Suprapubic skin (tissue), 4 donors: ENCODE measurements at regions not wholly inside any gene's neighbourhood (a gene's known extent, or its start where the extent isn't known, plus 50 kb on each side); places are given as distances from the start of the nearest gene placed in this dataset.

ENCODE experiments used
- DNase-seq, 2 donors: peaks; one replicate each; pipeline ENCODE4 v3.0.0-alpha.2; 2019; ENCODE audit warnings: low spot score in 2 of 2
- H3K27ac ChIP-seq: fragments of 200-600 bp; sonication (generic); one replicate; pipeline ENCODE4 v1.5.1; 2019
- H3K27me3 ChIP-seq: fragments of 200-600 bp; sonication (generic); one replicate; pipeline ENCODE4 v1.5.1; 2019
- H3K36me3 ChIP-seq: fragments of 200-600 bp; sonication (generic); one replicate; pipeline ENCODE4 v1.5.1; 2019
- H3K4me1 ChIP-seq: fragments of 200-600 bp; sonication (generic); one replicate; pipeline ENCODE4 v1.5.1; 2019
- H3K4me3 ChIP-seq: fragments of 200-600 bp; sonication (generic); one replicate; pipeline ENCODE4 v1.5.1; 2019; ENCODE audit warnings: mild to moderate bottlenecking
- H3K9me3 ChIP-seq: fragments of 200-600 bp; sonication (generic); one replicate; pipeline ENCODE4 v1.5.1; 2019
- EP300 ChIP-seq: sonication (generic); formaldehyde crosslinking; IDR thresholded peaks from one replicate; pipeline ENCODE4 v1.6.1; 2017; ENCODE audit warnings: antibody characterized with exemption
- POLR2A ChIP-seq, 2 donors: fragments of 450-650 bp; IDR thresholded peaks; one replicate each; pipeline ENCODE4 v1.6.1; 2017; ENCODE audit warnings: antibody characterized with exemption in 2 of 2, mild to moderate bottlenecking in 2 of 2, moderate library complexity in 2 of 2
- POLR2AphosphoS5 ChIP-seq, 3 donors: sonication (generic); formaldehyde crosslinking; IDR thresholded peaks; one replicate each; pipeline ENCODE4 v1.6.1; 2017; ENCODE audit warnings: antibody characterized with exemption in 3 of 3
- WGBS: methylation state at CpG from one replicate; pipeline ENCODE4 v1.1.5; 2018; 5-methylcytosine and 5-hydroxymethylcytosine counted together
- TF ChIP-seq, protein P1 (sequence below), 2 donors: fragments of 200-600 bp in 1 of 2; fragments of 450-650 bp in 1 of 2; sonication (generic) in 1 of 2; IDR thresholded peaks; one replicate each; pipeline ENCODE4 v1.5.1; 2016 to 2019; ENCODE audit warnings: antibody characterized with exemption in 2 of 2, mild to moderate bottlenecking in 1 of 2, moderate library complexity in 1 of 2

DNA sequence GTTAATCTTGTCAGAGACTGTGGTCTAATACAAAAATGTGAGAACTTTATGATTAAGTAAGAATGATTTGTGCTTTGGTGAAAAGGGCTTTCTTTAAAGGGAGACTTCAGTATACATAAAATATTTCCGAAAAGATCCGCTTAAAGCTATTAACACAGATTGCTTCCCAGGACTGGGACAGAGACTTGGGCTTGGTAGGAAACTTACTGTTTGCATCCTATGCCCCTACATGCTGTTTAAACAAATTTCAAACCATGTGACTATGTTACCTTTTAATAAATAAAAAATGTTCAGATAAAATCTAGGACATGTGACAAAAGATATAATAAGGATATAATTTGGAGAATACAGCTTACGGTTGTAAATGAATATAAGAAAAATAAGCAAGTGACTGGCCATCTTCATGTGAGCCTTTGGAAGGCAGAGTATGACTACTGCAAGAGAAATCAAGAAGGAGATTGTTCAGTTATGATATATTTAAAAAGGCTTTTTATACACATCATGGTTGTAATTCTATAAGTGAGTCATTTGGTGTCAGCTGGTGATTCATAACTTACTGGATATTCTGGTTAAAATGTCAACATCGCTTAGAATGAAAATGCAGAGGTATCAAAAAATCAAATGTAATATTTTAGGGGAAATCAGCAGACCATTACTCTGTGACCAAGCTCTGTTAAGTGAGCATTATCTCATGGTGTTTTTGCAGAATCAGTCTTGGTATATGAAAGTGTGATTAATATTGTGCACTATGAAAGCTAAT lies 234.7 kb upstream of the E2F7 start:
- no peaks in the 10 kb centered on the region for H3K27me3 ChIP-seq
- H3K36me3 ChIP-seq, result no peaks in the 10 kb centered on the region
- H3K4me3 ChIP-seq, result no peak overlapping the region
- no peaks in the 10 kb centered on the region for H3K4me1 ChIP-seq
- WGBS, result 67% methylated on average over 4 of the region's 4 CpGs
- H3K27ac ChIP-seq, result no peak overlapping the region
- TF ChIP-seq POLR2A (IDR thresholded peaks at IDR 0.05) (no peak), EP300 (no peak), POLR2AphosphoS5 (IDR thresholded peaks at IDR 0.05) (no peak)
- TF ChIP-seq, protein P1, sequence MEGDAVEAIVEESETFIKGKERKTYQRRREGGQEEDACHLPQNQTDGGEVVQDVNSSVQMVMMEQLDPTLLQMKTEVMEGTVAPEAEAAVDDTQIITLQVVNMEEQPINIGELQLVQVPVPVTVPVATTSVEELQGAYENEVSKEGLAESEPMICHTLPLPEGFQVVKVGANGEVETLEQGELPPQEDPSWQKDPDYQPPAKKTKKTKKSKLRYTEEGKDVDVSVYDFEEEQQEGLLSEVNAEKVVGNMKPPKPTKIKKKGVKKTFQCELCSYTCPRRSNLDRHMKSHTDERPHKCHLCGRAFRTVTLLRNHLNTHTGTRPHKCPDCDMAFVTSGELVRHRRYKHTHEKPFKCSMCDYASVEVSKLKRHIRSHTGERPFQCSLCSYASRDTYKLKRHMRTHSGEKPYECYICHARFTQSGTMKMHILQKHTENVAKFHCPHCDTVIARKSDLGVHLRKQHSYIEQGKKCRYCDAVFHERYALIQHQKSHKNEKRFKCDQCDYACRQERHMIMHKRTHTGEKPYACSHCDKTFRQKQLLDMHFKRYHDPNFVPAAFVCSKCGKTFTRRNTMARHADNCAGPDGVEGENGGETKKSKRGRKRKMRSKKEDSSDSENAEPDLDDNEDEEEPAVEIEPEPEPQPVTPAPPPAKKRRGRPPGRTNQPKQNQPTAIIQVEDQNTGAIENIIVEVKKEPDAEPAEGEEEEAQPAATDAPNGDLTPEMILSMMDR (IDR thresholded peaks at IDR 0.05), result no peak
- no peak for DNase-seq
- no peaks in the 10 kb centered on the region for H3K9me3 ChIP-seq

DNA sequence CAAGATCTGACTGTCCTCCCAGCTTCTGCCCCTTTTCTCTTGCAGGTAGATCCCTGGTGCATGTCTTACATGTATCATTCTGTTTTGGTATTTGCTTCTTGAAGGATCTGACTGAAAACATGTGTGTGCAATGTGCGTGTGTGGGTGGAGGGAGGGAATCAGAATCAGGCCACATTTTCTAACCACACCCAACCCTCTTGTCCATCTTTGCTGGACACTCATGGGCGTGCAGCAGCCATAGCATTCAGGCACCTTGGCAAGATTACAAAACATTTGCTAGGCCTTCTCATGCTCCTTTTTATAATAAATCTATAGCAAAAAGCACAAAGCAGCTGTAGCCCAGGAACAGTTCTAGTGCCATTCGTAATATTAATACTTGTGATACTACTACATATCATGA lies 233.6 kb upstream of the E2F7 start:
- no peak for DNase-seq
- TF ChIP-seq POLR2A (IDR thresholded peaks at IDR 0.05) (no peak), EP300 (no peak), POLR2AphosphoS5 (IDR thresholded peaks at IDR 0.05) (no peak)
- TF ChIP-seq, protein P1 (IDR thresholded peaks at IDR 0.05), result no peak
- H3K27me3 ChIP-seq, result no peaks in the 10 kb centered on the region
- H3K4me3 ChIP-seq, result no peak overlapping the region
- H3K27ac ChIP-seq, result no peak overlapping the region
- 74% methylated on average over 3 of the region's 3 CpGs for WGBS
- no peaks in the 10 kb centered on the region for H3K36me3 ChIP-seq
- no peaks in the 10 kb centered on the region for H3K9me3 ChIP-seq
- H3K4me1 ChIP-seq, result no peaks in the 10 kb centered on the region

DNA sequence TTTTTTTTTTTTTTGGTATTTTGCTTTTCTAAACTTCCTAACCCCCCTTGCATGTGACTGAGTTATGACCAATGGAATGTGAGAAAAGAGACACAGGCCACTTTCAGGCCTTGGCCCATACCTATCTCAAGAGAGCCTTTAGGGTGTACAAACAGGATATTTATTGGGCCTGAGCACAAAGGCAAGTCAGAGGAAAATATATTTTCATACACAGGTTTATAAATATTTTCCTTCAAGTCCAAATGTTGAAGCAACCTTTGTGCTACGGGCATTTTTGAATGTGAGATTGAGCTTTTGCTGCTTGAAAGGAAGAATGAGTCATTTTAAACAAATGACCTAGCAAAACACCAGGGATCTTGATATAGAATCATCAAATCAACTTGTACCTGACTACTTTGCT lies 228.6 kb upstream of the E2F7 start:
- no peak overlapping the region for H3K4me3 ChIP-seq
- WGBS, result 72% methylated on average over 1 of the region's 1 CpG
- no peaks in the 10 kb centered on the region for H3K4me1 ChIP-seq
- DNase-seq, result no peak
- no peak overlapping the region for H3K27ac ChIP-seq
- no peaks in the 10 kb centered on the region for H3K9me3 ChIP-seq
- TF ChIP-seq, protein P1 (IDR thresholded peaks at IDR 0.05), result no peak
- TF ChIP-seq EP300 (no peak), POLR2A (IDR thresholded peaks at IDR 0.05) (no peak), POLR2AphosphoS5 (IDR thresholded peaks at IDR 0.05) (no peak)
- H3K27me3 ChIP-seq, result no peaks in the 10 kb centered on the region
- H3K36me3 ChIP-seq, result no peaks in the 10 kb centered on the region

DNA sequence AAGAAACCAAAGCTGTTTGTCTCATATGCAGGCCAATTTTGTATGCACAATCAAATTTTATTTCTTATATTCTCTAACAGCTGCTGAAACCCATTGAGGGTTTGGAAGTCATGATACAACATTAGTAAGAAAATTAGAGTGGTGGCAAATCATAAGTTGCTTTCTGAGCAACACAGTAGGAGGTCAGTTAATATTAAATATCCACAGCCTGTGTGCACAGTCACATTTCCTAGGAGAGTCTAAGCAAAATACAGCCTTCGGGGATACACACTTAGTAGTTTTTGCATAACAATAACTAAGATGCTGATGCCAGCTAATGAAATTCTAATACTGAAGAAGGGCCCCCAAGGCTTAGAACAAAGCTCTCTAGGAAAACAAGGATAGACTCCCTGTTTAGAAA lies 209.6 kb upstream of the E2F7 start:
- Histone ChIP-seq H3K9me3 (no peaks in the 10 kb centered on the region), H3K36me3 (no peaks in the 10 kb centered on the region), H3K27me3 (no peaks in the 10 kb centered on the region), H3K4me1 (no peaks in the 10 kb centered on the region), H3K27ac (no peak overlapping the region), H3K4me3 (no peak overlapping the region)
- TF ChIP-seq EP300 (no peak), POLR2A (IDR thresholded peaks at IDR 0.05) (no peak), POLR2AphosphoS5 (IDR thresholded peaks at IDR 0.05) (no peak)
- TF ChIP-seq, protein P1 (IDR thresholded peaks at IDR 0.05), result no peak
- no peak for DNase-seq
- WGBS, result 78% methylated on average over 1 of the region's 1 CpG

DNA sequence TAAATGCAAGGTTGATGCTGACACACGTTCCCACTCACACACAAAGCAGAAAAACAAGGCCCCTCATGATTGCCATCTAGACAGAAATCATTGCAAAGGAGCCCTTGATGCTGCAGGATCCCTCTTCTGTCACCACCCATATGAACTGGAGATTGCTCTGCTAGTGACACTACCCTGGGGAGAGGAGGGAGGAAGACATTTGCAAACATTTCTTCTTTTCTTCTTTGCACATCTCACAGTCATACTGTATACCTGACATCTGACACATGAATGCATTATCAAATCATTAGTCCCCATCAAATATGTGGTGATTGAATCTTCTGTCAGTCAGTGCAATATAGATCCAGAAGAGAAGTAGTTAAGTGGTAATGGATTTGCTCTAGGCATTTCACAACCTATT lies 208.5 kb upstream of the E2F7 start:
- no peaks in the 10 kb centered on the region for H3K4me1 ChIP-seq
- no peak overlapping the region for H3K27ac ChIP-seq
- WGBS, result 61% methylated on average over 1 of the region's 1 CpG
- H3K9me3 ChIP-seq, result no peaks in the 10 kb centered on the region
- H3K4me3 ChIP-seq, result no peak overlapping the region
- no peak for DNase-seq
- no peaks in the 10 kb centered on the region for H3K36me3 ChIP-seq
- no peaks in the 10 kb centered on the region for H3K27me3 ChIP-seq
- no peak for TF ChIP-seq POLR2A (IDR thresholded peaks at IDR 0.05)
- no peak for TF ChIP-seq POLR2AphosphoS5 (IDR thresholded peaks at IDR 0.05)
